ENCODE measurements at regions not wholly inside any gene's neighbourhood (a gene's known extent, or its start where the extent isn't known, plus 50 kb on each side); places are given as distances from the start of the nearest gene placed in this dataset.
A peak's percentile ranks its signal among the peaks of the same experiment; 100 is the strongest.

DNA sequence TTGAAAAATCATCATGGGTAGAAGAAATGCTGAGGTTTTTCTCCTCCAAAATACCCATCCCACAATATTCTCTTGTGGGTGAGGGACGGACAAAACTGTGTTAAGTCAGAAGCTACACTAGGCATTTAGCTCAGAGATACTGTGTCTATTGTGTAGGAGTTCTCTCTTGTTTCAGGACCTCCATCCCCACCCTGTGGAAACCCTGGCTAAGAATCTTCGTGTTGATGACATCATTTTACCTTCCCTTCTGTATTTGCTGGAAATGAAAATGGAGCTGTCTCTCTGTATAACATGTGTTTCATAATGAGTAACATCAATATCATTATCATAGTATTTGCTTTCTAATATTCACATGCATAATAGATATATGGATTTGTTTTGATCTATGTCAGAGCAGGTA, 1193.0 kb upstream of the CITED2 start:
- DNase-seq, result peak; percentile 28

DNA sequence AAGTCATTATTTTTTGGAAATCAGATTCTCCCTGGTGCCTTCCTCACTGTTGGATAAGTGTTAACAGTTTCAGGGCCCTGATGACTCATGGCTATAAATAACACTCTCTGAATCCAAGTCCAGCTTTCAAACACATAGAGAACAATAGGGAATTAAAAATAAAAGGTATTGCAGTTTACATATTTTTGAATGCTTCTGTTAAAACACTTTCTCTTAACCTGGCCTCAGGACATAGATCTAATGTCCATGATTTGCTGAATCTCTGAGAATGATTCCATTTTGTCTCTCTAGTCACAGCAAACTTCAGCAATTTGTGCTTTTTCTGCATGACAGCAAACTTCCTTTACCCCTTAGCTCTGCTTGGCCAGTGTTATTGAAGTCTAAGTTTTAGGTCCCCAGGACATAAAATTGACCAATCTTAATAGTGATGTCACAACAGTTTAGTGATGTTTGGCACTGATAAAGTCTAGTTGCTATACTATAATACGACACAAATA, 1192.4 kb upstream of the CITED2 start:
- H3K9me2 ChIP-seq (ENCODE audit: insufficient read depth), result no peaks in the 10 kb centered on the region
- H3K4me1 ChIP-seq (ENCODE audit: insufficient read depth), result peaks cover 35% of the 10 kb centered on the region
- no peak overlapping the region for H3K9ac ChIP-seq
- no peak overlapping the region for H3K4me3 ChIP-seq
- no peaks in the 10 kb centered on the region for H3K36me3 ChIP-seq (ENCODE audit: low read depth)
- H3F3A ChIP-seq (ENCODE audit: insufficient read depth), result peaks cover 30% of the 10 kb centered on the region
- WGBS, 2 experiments (ENCODE audit: low coverage in 1 of 2, low lambda C conversion rate in 2 of 2, missing lambda C conversion rate in 2 of 2), result 69 to 74% methylated on average over 1 of the region's 1 CpG
- no peaks in the 10 kb centered on the region for H3K9me3 ChIP-seq (ENCODE audit: low read depth)
- peak overlapping the region; percentile 29 for H3K4me2 ChIP-seq (ENCODE audit: unreplicated experiment)
- H2AFZ ChIP-seq, result peak overlapping the region; percentile 51
- no peaks in the 10 kb centered on the region for H3K27me3 ChIP-seq (replicated peaks; ENCODE audit: insufficient read depth)
- in situ Hi-C loops (cut with MboI), result loop anchor here (25.0 kb wide), 1 partner anchor 995 kb away; no protein-coding TSS in a partner anchor
- TF ChIP-seq EZH2phosphoT487 (IDR thresholded peaks at IDR 0.05; ENCODE audit: insufficient read depth, low read depth), result no peak
- no peak for TF ChIP-seq EZH2 (IDR thresholded peaks at IDR 0.05; ENCODE audit: insufficient read depth, poor library complexity, severe bottlenecking)
- H3K27ac ChIP-seq, result peak overlapping the region; percentile 52
- peak; percentile 82 for DNase-seq
- H4K20me1 ChIP-seq (ENCODE audit: insufficient read depth), result no peaks in the 10 kb centered on the region
- H3K79me2 ChIP-seq (ENCODE audit: insufficient read depth), result no peaks in the 10 kb centered on the region

More for the DNA sequence above, 1193.0 kb upstream of the CITED2 start:
- Histone ChIP-seq H2AFZ (peak overlapping the region; percentile 51), H3K4me2 (ENCODE audit: unreplicated experiment) (no peak overlapping the region), H4K20me1 (ENCODE audit: insufficient read depth) (no peaks in the 10 kb centered on the region), H3K79me2 (ENCODE audit: insufficient read depth) (no peaks in the 10 kb centered on the region), H3K27me3 (replicated peaks; ENCODE audit: insufficient read depth) (no peaks in the 10 kb centered on the region), H3K9me3 (ENCODE audit: low read depth) (no peaks in the 10 kb centered on the region), H3K9me2 (ENCODE audit: insufficient read depth) (no peaks in the 10 kb centered on the region), H3K27ac (peak overlapping the region; percentile 52), H3F3A (ENCODE audit: insufficient read depth) (peaks cover 37% of the 10 kb centered on the region), H3K4me3 (no peak overlapping the region), H3K9ac (no peak overlapping the region), H3K36me3 (ENCODE audit: low read depth) (no peaks in the 10 kb centered on the region), H3K4me1 (ENCODE audit: insufficient read depth) (peaks cover 41% of the 10 kb centered on the region)
- no peak for TF ChIP-seq EZH2phosphoT487 (IDR thresholded peaks at IDR 0.05; ENCODE audit: insufficient read depth, low read depth)
- no peak for TF ChIP-seq EZH2 (IDR thresholded peaks at IDR 0.05; ENCODE audit: insufficient read depth, poor library complexity, severe bottlenecking)
- WGBS, 2 experiments (ENCODE audit: low coverage in 1 of 2, low lambda C conversion rate in 2 of 2, missing lambda C conversion rate in 2 of 2), result 48 to 49% methylated on average over 2 of the region's 2 CpGs
- in situ Hi-C loops (cut with MboI), result loop anchor here (25.0 kb wide), 1 partner anchor 995 kb away; no protein-coding TSS in a partner anchor

DNA sequence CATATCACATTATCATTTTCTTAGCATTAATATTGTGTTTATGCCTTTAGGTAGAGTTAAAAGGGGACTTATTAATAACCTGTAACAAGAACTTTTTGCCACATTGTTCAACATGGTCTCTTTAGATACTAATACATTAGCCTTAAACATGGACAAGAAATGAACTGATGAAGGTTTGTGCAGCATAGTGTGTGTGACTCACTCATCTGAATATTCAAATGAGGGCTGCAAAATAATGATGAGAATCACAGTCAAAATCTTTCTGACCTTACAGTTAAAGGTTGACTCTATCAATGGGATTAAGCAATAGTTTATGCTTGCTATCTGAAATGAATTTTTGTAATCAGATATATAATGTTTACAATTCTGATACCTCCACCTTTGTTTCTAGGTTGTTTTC, 1189.3 kb upstream of the CITED2 start:
- no peak overlapping the region for H3K4me3 ChIP-seq
- no peaks in the 10 kb centered on the region for H3K36me3 ChIP-seq (ENCODE audit: low read depth)
- H3K27me3 ChIP-seq (replicated peaks; ENCODE audit: insufficient read depth), result no peaks in the 10 kb centered on the region
- H3K4me1 ChIP-seq (ENCODE audit: insufficient read depth), result peaks cover 21% of the 10 kb centered on the region
- no peak overlapping the region for H3K27ac ChIP-seq
- no peak overlapping the region for H3K4me2 ChIP-seq (ENCODE audit: unreplicated experiment)
- peaks cover 18% of the 10 kb centered on the region for H3F3A ChIP-seq (ENCODE audit: insufficient read depth)
- no peaks in the 10 kb centered on the region for H3K79me2 ChIP-seq (ENCODE audit: insufficient read depth)
- H3K9ac ChIP-seq, result no peak overlapping the region
- no peaks in the 10 kb centered on the region for H3K9me3 ChIP-seq (ENCODE audit: low read depth)
- TF ChIP-seq EZH2phosphoT487 (IDR thresholded peaks at IDR 0.05; ENCODE audit: insufficient read depth, low read depth) (no peak), EZH2 (IDR thresholded peaks at IDR 0.05; ENCODE audit: insufficient read depth, poor library complexity, severe bottlenecking) (no peak)
- in situ Hi-C loops (cut with MboI), result loop anchor here (25.0 kb wide), 1 partner anchor 999 kb away; no protein-coding TSS in a partner anchor
- H2AFZ ChIP-seq, result no peak overlapping the region
- H3K9me2 ChIP-seq (ENCODE audit: insufficient read depth), result no peaks in the 10 kb centered on the region
- DNase-seq, result no peak
- no peaks in the 10 kb centered on the region for H4K20me1 ChIP-seq (ENCODE audit: insufficient read depth)

DNA sequence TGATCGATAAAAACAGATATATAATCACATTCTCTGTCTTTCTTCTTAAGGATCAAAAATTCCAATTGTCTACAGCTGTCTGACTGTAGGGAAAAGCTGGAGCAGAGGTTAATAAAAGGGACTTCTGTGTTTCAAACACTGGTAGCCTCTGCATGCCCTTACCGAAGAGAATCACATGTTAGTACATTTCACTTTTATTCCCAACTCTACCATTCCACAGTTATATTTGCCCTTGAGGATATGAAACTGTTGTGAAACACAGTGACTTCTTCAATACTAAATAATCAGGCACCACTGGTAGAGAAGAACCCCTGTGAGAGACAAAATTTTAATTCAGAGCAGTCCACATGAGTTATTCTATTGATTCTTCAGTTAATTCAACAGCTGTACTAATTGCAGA, 1187.3 kb upstream of the CITED2 start:
- H4K20me1 ChIP-seq (ENCODE audit: insufficient read depth), result no peaks in the 10 kb centered on the region
- no peaks in the 10 kb centered on the region for H3K9me2 ChIP-seq (ENCODE audit: insufficient read depth)
- no peak overlapping the region for H3K4me3 ChIP-seq
- H2AFZ ChIP-seq, result peak overlapping the region; percentile 28; the same call in 1 of the 2 replicates
- no peaks in the 10 kb centered on the region for H3K27me3 ChIP-seq (replicated peaks; ENCODE audit: insufficient read depth)
- no peak for TF ChIP-seq EZH2phosphoT487 (IDR thresholded peaks at IDR 0.05; ENCODE audit: insufficient read depth, low read depth)
- TF ChIP-seq EZH2 (IDR thresholded peaks at IDR 0.05; ENCODE audit: insufficient read depth, poor library complexity, severe bottlenecking), result no peak
- H3K4me1 ChIP-seq (ENCODE audit: insufficient read depth), result peaks cover 11% of the 10 kb centered on the region
- H3K9ac ChIP-seq, result no peak overlapping the region
- WGBS, 2 experiments (ENCODE audit: low coverage in 1 of 2, low lambda C conversion rate in 2 of 2, missing lambda C conversion rate in 2 of 2), result 89 to 97% methylated on average over 2 of the region's 2 CpGs
- H3K36me3 ChIP-seq (ENCODE audit: low read depth), result no peaks in the 10 kb centered on the region
- H3K9me3 ChIP-seq (ENCODE audit: low read depth), result no peaks in the 10 kb centered on the region
- no peaks in the 10 kb centered on the region for H3K79me2 ChIP-seq (ENCODE audit: insufficient read depth)
- no peak for DNase-seq
- in situ Hi-C loops (cut with MboI), result loop anchor here (25.0 kb wide), 1 partner anchor 1001 kb away; no protein-coding TSS in a partner anchor
- H3F3A ChIP-seq (ENCODE audit: insufficient read depth), result peaks cover 6% of the 10 kb centered on the region
- H3K27ac ChIP-seq, result no peak overlapping the region
- no peak overlapping the region for H3K4me2 ChIP-seq (ENCODE audit: unreplicated experiment)

Measured in GM23248 (cell line).